ENCODE measurements at regions not wholly inside any gene's neighbourhood (a gene's known extent, or its start where the extent isn't known, plus 50 kb on each side); places are given as distances from the start of the nearest gene placed in this dataset.

DNA sequence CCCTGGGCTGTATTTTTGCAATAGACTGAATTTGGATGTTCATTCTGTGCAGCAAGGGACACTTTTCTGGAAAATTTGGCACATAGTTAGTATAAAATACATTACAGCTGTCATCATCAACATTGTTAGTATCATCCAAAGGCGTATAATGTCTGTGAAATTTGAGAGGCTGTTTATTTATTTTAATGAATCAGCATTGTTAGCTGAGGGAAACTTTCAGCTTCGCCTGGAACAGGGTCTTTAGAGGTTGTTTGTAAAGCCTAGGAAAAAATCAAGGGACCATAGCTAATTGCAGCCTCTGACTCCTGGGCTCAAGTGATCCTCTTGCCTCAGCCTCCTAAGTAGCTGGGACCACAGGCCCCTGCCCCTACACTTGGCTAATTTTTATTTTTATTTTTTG lies 106.8 kb upstream of the USP24 start:
- no peak overlapping the region for H3K4me2 ChIP-seq (ENCODE audit: low read depth, low read length, poor library complexity, severe bottlenecking)
- no peaks in the 10 kb centered on the region for H4K20me1 ChIP-seq (ENCODE audit: insufficient read depth, low read length, poor library complexity, severe bottlenecking)
- H3K27me3 ChIP-seq (ENCODE audit: insufficient read depth, low read length, poor library complexity, severe bottlenecking): no peaks in the 10 kb centered on the region
- H3K79me2 ChIP-seq (ENCODE audit: insufficient read depth, low read length): no peaks in the 10 kb centered on the region
- no peak for TF ChIP-seq EZH2phosphoT487 (IDR thresholded peaks at IDR 0.05; ENCODE audit: borderline replicate concordance)
- TF ChIP-seq, protein P1, sequence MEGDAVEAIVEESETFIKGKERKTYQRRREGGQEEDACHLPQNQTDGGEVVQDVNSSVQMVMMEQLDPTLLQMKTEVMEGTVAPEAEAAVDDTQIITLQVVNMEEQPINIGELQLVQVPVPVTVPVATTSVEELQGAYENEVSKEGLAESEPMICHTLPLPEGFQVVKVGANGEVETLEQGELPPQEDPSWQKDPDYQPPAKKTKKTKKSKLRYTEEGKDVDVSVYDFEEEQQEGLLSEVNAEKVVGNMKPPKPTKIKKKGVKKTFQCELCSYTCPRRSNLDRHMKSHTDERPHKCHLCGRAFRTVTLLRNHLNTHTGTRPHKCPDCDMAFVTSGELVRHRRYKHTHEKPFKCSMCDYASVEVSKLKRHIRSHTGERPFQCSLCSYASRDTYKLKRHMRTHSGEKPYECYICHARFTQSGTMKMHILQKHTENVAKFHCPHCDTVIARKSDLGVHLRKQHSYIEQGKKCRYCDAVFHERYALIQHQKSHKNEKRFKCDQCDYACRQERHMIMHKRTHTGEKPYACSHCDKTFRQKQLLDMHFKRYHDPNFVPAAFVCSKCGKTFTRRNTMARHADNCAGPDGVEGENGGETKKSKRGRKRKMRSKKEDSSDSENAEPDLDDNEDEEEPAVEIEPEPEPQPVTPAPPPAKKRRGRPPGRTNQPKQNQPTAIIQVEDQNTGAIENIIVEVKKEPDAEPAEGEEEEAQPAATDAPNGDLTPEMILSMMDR (conservative IDR thresholded peaks at IDR 0.05; ENCODE audit: low read length): no peak
- H3K9me2 ChIP-seq (replicated peaks; ENCODE audit: low read depth, low read length): no peaks in the 10 kb centered on the region
- H3K36me3 ChIP-seq (ENCODE audit: insufficient read depth, low read length): no peaks in the 10 kb centered on the region
- no peaks in the 10 kb centered on the region for H3K4me1 ChIP-seq (ENCODE audit: insufficient read depth, low read length, poor library complexity, severe bottlenecking)
- H3K9me3 ChIP-seq (ENCODE audit: insufficient read depth, low read depth, low read length): no peaks in the 10 kb centered on the region
- no peaks in the 10 kb centered on the region for H3F3A ChIP-seq (ENCODE audit: low read depth)
- no peak overlapping the region for H2AFZ ChIP-seq (ENCODE audit: low read length)
- H3K9ac ChIP-seq (ENCODE audit: low read depth, low read length, poor library complexity, severe bottlenecking): no peak overlapping the region
- H3K4me3 ChIP-seq (ENCODE audit: low read length, poor library complexity, severe bottlenecking): no peak overlapping the region

DNA sequence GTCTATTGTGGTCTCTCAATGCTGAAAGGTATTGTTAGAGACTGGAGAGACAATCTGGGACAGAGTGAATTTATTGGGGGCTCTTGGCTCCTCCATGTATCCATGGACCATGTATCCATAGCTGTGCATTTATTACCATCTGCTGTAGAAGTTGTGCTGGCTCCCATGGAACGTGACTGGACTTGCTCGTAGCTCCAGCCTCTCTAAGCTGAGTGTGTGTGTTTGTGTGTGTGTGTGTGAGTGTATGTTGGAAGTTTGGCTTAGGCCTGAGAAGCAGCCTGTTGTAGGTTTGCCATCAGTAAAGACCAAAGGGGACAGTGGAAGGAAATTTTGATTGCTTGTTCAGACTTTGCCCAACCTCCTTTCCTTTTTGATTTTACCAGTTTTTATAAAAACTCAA lies 105.7 kb upstream of the USP24 start:
- Histone ChIP-seq H3K27me3 (ENCODE audit: insufficient read depth, low read length, poor library complexity, severe bottlenecking) (no peaks in the 10 kb centered on the region), H3K4me3 (ENCODE audit: low read length, poor library complexity, severe bottlenecking) (no peak overlapping the region), H3K4me2 (ENCODE audit: low read depth, low read length, poor library complexity, severe bottlenecking) (no peak overlapping the region), H3K9me2 (replicated peaks; ENCODE audit: low read depth, low read length) (no peaks in the 10 kb centered on the region), H3K9me3 (ENCODE audit: insufficient read depth, low read depth, low read length) (no peaks in the 10 kb centered on the region), H2AFZ (ENCODE audit: low read length) (no peak overlapping the region), H3K9ac (ENCODE audit: low read depth, low read length, poor library complexity, severe bottlenecking) (no peak overlapping the region), H4K20me1 (ENCODE audit: insufficient read depth, low read length, poor library complexity, severe bottlenecking) (no peaks in the 10 kb centered on the region), H3K4me1 (ENCODE audit: insufficient read depth, low read length, poor library complexity, severe bottlenecking) (no peaks in the 10 kb centered on the region), H3F3A (ENCODE audit: low read depth) (no peaks in the 10 kb centered on the region), H3K36me3 (ENCODE audit: insufficient read depth, low read length) (no peaks in the 10 kb centered on the region), H3K79me2 (ENCODE audit: insufficient read depth, low read length) (no peaks in the 10 kb centered on the region)
- TF ChIP-seq, protein P1 (conservative IDR thresholded peaks at IDR 0.05; ENCODE audit: low read length): no peak
- no peak for TF ChIP-seq EZH2phosphoT487 (IDR thresholded peaks at IDR 0.05; ENCODE audit: borderline replicate concordance)

DNA sequence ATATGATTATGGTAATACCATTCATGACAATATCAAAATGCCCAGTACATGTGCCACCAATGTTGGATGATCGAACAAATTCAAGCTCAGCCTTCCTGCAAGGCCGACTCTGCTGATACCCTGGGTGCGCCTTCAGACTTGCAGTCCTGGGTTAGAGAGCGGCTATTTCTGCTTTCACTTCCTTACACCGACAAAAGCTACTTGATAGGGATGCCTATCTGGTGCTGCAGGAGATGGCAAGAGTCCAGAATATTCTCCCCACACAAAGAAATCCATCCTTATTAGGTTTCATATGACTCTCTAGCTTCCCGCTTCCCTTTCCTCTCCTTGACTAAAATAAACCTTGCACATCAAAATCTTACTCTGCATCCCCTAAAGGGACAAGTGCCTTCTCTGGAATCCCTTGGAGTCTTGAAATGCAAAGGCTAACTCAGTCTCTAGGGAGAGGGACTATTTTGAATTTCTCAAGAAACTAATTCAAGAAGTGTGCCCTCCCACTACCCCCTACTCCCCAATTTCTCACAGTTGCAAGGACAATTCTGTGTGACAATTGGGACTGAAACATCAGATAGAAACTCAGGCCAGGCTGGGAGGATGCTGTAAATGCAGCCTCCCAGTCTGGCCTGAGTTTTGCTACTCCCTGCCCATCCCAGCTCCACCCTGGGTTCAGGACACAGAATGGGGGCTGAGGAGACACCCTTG lies 103.1 kb upstream of the USP24 start:
- Histone ChIP-seq H3K9ac (ENCODE audit: low read depth, low read length, poor library complexity, severe bottlenecking) (no peak overlapping the region), H4K20me1 (ENCODE audit: insufficient read depth, low read length, poor library complexity, severe bottlenecking) (no peaks in the 10 kb centered on the region), H2AFZ (ENCODE audit: low read length) (no peak overlapping the region), H3K4me1 (ENCODE audit: insufficient read depth, low read length, poor library complexity, severe bottlenecking) (no peaks in the 10 kb centered on the region), H3K9me2 (replicated peaks; ENCODE audit: low read depth, low read length) (no peaks in the 10 kb centered on the region), H3K9me3 (ENCODE audit: insufficient read depth, low read depth, low read length) (no peaks in the 10 kb centered on the region), H3K79me2 (ENCODE audit: insufficient read depth, low read length) (no peaks in the 10 kb centered on the region), H3K27me3 (ENCODE audit: insufficient read depth, low read length, poor library complexity, severe bottlenecking) (no peaks in the 10 kb centered on the region), H3K4me3 (ENCODE audit: low read length, poor library complexity, severe bottlenecking) (no peak overlapping the region), H3K4me2 (ENCODE audit: low read depth, low read length, poor library complexity, severe bottlenecking) (no peak overlapping the region), H3F3A (ENCODE audit: low read depth) (no peaks in the 10 kb centered on the region), H3K36me3 (ENCODE audit: insufficient read depth, low read length) (no peaks in the 10 kb centered on the region)
- TF ChIP-seq, protein P1 (conservative IDR thresholded peaks at IDR 0.05; ENCODE audit: low read length): no peak
- TF ChIP-seq EZH2phosphoT487 (IDR thresholded peaks at IDR 0.05; ENCODE audit: borderline replicate concordance): no peak

Data from Loucy (cell line).